Islet precursor cell (in vitro differentiated cells): ENCODE measurements at regions not wholly inside any gene's neighbourhood (a gene's known extent, or its start where the extent isn't known, plus 50 kb on each side); places are given as distances from the start of the nearest gene placed in this dataset.
"Not testable (repeated sequence)": the region's sequence is repeated elsewhere in the genome, so short reads cannot be mapped to it uniquely, and the experiment has no call there.

Source experiments
- DNase-seq: peaks from one replicate; pipeline ENCODE4 v3.0.0-alpha.2; 2018

DNA sequence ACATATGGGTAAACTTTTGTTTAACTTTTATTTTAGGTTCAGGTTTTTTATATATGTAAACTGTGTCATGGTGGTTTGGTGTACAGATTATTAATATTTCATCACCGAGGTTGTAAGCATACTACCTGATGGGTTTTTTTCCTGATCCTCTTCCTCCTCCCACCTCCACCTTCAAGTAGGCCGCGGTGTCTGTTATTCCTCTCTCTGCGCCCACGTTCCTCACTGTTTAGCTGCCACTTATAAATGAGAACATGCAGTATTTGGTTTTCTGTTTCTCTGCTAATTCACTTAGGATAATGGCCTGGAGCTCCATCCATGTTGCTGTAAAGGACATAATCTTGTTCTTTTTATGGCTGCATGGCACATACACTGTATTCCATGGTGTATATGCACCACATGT is 1000.0 kb upstream of the CELF2 start:
- DNase-seq, result no peak

DNA sequence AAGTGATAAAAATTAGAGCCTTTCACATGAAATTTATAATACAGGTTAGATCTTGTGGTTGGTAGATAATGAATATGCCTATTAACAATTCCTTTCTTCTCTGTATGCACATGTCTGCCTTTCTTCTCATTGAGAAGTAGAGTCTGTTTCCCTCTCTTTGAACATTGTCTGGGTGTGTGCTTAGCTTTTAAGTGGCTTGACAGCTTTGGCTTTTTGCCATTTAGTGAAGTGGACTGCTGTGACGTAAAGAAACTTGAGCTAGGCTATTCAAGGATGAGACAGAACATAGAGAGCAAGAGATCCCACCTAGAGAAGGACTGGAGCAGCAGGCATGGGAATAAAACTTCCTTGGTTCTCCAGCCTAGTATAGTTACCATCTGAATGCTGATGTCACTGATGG is 996.7 kb upstream of the CELF2 start:
- DNase-seq, result no peak

DNA sequence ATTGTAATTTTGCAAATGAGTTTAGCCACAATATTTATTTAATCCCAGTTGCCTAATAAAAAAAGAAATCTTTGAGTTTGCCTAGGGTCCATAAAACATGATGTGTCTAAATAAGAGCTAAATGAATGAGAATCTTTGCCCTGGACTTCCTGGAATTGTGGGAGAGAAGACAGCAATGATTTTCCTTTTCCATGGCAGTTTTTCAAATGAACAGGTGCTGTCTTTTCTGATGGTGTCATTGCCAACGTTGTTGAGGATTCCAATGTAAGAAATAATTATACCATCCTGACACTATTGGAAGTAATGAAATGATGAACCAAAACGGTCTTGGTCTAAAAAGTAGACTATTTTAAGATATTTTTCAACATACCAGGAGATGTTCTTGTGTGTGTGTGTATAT is 984.7 kb upstream of the CELF2 start:
- no peak for DNase-seq

DNA sequence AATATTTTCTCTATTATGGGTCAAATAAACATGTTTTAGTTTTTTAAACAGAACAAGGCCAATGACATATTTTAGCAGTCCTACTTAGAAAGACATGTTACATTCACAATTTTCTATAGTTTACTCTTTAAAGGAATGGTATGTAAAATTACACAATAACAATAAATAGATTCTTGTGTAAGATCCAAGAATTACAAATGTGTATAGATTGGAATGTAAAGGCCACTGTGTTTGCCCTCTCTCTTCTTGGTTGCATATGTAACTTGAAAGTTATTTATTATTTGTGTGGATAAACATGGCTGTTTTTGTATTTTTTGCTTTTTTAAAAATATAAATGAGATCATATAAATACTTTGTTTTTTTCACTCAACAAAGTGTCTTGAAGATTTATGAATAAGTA is 979.3 kb upstream of the CELF2 start:
- no peak for DNase-seq

DNA sequence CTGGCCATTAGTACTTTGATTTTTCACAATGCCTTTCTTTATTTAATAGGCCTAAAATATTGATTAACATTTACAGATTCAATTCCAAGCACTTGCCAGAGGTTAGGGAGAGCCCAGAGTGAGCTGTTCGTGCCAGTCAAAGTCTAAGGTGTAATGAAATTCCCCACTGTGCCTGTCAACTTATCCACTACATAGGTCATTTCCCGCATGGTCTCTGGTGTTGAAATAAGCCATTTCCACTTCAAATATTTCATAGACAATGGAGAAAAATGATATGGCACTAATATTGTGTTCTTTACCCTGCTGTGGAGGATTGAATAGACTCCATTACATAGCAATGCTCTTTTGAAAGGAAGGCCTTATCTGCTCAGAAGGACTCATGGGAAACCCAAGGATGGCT is 978.1 kb upstream of the CELF2 start:
- DNase-seq, result no peak

DNA sequence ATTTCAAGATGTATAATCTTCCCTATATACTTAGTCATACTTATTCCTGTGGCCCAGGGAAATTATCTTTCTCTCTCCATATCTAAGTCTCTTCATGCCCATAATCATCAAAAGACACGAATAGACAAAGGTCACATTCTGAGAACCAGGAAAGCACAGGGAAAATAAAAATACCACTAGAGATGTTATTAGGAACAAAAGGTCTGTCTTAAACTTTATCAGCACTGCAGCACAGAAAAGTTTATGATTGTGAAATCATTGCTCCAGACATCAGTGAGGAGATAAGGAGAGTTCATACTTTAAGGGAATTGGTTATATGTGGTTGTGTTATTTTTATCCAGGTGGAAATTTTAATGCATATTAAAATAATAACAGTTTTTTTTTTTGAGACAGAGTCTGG is 974.6 kb upstream of the CELF2 start:
- DNase-seq, result no peak

DNA sequence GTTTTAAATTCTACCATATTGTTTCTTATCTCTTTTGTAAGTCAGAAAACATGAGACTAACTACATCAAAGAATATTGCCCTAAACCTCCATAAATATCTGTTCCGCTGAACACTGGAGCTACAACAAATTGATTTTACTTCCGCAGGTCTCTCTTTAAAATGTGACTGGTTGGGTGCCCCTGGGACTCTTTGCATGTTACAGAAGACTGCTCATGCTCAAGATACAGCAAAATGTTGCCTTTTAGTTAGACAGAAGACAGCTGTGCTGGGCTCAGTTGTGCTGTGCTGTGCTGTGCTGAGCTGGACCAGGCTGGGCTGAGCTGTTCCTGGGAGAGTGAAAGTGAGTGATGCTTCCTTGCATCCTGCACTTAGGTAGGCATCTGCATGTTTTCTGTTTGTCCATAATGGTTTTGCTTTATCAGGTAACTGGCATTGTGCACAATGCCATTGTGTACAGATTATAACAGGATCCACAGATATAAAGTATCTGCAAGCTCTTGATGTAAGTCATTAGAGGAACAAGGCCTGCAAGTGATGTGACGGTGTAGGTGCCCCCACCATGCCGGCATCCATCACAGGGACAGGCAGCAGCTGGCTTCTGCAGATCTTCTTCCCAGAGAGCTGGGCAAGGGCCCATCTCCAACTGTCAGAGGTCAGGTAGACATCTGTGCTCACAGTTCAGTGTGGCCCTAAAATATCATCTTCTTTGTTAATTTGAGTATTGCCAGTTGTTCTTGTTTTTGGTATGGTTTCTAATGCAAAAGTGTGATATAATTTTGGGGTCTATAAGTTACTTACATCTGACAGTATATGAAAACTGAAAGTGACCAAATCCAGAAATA is 972.5 kb upstream of the CELF2 start:
- no peak for DNase-seq

DNA sequence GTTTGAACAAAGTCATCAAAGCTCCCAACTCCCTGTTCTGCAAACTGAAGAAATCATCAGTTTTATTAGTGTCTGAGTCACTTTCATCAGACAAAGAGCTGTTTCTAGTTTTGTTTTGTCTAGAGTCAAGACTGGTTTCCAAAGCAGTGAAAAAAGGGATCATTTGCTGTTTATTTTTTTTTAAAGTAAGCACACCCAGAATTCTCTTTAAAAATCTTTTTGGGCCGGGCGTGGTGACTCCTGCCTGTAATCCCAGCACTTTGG is 972.0 kb upstream of the CELF2 start:
- no peak for DNase-seq

DNA sequence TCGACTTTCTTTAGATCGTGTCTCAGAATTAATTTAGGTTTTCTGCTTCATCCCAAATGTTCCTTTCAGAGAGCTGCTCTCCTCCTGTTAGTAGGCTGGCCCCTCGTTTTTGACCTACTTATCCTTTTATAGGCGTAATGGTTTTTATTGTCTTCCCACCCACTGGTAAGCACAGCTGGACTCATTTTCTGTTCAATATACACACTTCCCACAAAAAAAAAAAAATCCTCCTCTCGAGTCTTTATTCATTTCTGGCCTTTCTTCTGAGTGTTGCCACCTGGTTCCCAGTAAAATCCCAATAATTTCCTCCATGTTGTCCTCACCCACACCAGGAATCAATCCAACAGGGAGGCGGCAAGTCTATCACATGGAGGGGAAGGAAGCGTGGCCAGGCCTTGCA is 970.2 kb upstream of the CELF2 start:
- DNase-seq, result no peak

DNA sequence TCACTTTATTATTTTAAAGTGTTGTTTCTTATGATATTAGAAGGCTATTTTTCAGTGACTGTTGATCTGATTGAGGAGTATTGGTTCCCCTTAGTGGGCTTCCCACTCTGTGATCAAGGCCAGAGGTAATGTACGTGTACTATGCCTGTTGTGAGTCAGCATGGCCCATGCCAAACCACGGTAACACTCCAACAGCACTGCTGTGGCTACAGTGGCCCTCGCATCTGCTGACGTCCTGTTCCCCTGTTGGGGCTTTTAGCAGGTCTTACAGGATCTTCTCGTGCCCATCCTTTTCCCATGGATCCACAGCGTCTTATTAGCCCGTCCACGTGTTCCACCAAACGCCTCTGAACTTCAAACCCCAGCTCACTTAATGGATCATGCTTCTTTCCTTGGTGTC is 964.6 kb upstream of the CELF2 start:
- no peak for DNase-seq

DNA sequence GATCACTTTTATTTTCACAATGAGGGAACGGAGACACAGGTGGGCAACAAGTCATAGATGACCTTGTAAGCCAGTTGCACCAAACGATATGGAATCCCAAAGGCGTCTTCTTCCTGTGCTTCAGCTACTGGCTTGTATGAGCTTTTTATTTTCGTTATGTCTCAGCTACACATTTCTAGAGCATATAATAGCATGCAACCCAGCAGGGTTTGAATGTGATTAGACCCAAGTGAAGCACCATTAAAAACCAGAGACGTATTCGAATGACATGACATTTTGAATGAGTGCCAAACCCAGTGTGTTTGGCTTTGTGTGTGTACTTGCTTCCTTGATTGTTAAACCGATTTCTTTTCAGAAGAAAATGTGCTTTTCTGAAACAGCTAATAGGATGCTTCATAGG is 963.2 kb upstream of the CELF2 start:
- DNase-seq, result no peak

DNA sequence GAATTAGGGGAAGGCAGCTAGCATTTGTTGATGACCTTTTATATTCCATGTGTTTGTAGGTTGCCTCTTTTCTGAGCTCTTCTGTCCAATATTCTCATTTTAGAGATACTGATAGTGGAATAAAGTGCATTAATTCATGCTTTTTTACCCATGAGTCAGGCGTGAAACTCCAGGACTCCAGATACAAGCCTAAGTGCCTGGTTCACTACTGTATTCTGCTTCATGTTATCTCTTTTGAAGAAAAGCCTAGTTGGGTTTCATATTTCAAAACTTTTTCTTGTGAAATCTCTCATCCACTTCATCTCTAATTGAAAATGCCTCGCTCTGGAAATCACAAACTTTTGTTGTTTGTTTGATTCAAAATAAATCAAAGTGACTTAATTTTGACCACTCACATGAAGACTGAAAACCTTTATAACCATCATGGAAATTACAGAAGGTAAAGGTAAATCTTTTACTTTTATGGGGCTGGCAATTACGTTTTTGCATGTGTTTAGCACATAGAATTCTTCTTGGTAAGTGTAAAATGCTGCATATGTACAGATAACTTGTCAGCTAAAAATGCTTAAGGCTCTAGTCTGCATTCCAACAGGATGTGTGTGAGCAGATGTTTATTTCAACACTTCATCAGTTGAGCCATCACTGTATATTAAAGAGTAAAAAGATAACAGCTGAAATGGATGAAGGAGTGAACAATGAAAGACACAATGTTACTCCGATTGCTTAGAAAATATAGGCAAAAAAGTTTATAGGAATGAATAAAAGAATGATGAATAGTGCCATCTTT is 961.8 kb upstream of the CELF2 start:
- DNase-seq, result no peak

DNA sequence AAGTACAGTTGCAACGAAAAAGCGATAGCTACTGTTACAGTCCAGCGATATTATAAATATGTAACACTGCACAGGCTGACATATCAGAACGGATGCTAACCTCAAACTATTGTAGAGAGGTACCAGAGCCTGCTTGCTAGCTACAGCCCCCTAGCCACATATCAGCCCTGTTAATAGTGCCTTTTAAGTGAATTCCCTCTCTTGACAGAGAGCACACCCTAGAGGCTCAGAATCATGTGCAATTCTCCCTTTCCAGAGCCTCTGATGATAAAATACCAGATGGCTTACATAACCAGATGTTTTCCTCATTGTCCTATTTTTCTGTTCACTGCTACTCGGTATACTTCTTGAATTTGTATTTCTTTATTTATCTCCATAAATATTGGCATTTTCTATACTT is 960.7 kb upstream of the CELF2 start:
- no peak for DNase-seq

DNA sequence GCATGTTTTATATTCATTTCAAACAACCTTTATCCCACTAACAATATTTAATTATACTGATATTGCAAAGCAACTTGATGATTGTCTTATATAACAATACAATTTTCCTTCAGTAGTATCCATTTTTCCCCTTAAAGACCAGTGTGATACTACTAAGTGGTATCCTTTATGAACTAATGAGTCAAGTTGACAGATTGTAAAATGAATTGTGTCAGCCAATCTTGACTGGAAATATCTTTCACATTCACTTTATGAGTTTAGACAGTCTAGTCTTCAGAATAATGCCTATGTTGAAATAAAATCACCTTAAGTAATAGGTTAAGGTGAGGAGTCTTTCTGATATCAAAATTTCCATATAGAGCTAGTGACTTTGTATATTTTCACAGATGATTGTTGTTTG is 950.0 kb upstream of the CELF2 start:
- no peak for DNase-seq

DNA sequence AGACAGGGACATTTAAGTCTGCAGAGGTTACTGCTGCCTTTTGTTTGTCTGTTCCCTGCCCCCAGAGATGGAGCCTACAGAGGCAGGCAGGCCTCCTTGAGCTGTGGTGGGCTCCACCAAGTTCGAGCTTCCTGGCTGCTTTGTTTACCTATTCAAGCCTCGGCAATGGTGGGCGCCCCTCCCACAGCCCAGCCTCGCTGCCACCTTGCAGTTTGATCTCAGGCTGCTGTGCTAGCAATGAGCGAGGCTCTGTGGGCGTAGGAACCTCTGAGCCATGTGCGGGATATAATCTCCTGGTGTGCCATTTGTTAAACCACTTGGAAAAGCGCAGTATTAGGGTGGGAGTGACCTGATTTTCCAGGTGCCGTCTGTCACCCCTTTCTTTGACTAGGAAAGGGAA is 942.8 kb upstream of the CELF2 start:
- not testable (repeated sequence) for DNase-seq

DNA sequence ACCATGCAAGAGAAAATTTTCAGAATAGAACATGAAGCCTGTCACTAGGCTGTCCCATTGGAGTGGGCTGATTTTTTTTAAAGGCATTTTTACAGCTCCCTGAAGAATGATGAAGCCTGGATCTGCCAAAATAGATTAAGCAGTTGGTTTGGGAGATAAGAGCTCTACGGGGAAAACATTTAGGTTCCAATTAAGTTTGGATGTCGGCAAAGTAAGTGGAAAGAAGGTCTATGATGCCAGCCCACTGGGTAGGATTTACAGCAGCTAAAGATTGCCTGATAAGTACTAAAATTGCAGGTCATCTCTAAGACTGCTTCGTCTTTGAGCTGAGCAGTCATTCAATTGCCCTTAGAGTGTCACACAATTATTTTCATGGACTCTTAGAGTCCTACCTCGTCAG is 939.2 kb upstream of the CELF2 start:
- DNase-seq, result no peak

DNA sequence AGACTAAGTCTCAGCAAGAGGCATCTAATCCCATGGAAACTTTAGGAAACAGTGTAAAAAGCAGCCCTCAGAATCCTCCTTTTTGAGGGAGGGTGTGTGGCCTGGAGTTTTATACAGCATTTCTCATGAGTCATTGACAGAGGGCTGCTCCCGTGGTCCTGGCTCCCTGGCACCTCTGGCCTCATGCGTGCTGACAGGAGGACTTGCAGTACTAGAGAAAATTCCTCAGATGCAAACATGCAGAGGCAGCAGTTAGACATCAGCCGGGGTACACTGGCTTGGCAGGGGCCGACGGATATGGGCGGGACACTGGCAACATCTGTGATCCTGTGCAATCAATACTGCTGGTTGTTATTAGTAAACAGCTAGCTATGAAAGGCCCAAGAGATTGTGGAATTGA is 925.1 kb upstream of the CELF2 start:
- DNase-seq, result peak; percentile 72

DNA sequence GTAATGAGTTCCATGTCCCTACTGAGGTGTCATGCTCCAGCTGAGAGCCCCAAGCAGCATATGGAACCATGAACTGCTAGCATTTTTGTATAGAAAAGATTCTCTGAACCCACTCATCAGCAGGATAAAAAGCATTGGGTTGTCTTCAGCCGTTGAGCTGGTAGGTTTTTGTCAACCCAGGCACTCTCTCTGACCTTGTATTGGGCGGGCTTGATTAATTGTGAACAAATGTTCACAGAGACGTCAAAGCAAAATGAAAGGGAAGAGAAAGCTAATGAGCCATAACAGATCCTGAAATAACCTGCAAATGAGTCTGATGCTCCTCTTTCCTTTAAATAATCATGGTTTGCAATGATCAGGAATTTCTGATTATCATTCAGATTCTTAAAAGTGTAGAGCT is 924.7 kb upstream of the CELF2 start:
- DNase-seq, result no peak

DNA sequence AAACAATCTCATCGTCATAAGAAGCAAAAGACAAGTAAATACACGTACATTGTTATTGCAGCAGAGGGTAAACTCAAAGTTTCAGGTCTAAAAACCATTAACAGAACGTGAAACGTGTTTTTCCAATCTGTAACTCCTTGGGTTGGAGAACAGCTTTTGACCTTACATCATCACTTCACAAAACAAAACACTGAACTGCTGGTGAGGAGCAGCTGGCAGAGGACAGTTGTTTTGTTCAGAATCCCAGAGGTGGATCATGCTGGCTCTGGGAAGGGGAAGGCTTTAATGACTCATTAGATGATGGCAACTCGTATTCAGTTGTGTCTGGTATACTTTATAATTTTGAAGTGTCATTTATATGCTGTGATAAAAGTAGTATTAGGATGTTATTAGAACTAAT is 923.0 kb upstream of the CELF2 start:
- no peak for DNase-seq

DNA sequence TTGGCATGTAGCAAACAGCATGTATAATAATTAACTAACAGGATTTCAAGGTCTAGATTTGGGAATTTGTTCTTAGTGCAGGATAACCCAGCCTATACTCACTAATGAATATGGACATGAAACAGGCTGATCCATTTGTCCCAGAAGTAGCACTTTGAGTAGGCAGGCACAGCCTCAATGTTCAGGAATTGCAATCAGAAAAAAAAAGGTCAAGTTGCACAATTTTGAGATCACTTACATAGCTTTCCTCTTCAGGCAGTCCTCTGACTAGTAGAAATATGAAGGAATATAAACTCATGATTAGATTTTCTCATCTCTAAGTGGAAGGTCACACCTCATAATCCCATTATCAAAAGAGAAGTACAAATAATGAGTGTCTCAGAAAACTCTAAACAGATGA is 921.4 kb upstream of the CELF2 start:
- no peak for DNase-seq

DNA sequence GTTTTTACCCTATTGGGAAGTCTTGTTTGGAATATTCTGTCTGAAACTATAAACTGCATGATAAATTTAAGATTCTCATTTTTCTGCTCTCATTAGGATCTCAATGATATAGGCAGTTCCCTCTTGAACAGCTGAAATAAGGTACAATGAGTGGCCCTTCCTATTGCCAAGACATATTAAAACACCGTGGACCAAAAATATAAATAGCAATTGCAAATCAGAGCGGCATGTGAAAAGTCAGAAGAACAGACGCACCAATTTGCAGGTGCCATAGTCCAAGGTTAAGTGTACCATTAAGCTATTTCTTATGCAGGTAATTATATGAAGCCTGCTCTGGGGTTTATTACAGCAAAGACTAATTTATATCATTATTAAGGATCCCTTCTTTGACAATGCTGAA is 920.8 kb upstream of the CELF2 start:
- DNase-seq, result no peak

DNA sequence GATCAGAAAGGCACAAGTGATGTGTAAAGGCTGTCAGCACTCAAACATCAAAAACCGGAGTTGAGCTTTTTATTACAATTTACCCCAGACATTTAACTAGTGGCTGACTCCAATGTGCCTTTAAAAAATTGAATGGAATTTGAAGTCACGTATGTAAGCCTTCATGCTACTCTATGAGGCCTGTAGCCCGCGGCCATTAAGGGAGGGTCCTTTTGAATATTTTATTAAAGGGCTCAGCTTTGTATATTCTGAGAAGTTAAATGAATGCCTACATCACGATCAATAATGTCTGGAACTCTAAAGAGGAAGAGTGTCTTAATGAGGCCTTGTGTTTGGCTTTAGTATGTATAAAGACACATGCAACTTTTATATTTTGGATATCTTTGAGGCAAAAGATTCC is 916.6 kb upstream of the CELF2 start:
- no peak for DNase-seq

DNA sequence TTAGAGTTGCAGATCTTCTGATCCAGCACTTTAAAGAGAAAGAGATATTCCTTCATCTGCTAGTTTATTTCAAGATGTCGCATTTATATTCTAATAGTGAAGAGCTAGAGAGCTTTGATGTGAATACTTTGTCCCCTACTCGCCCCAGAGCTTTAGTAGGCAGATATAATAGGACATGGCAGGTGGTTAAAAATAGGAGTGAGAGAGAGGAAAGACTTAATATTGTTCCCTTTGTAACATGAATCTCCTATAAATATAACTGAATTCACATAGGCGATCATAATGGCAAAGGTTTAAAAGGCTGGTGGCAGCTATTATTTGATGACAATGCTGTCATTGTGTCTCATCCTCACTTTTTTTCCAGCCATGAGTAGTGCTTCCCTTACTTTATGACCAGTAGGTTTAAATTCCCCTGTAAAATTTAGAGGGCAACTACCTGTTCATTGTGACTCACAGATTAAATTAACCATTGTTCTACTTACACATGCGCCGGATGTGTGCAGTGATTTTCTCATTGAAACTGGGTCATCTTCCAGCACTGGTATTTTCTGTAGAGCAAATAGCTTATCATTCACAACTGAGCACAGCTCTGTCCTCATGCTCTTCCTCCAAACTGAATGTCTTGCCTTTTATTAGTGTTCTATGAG is 906.7 kb upstream of the CELF2 start:
- DNase-seq, result no peak

DNA sequence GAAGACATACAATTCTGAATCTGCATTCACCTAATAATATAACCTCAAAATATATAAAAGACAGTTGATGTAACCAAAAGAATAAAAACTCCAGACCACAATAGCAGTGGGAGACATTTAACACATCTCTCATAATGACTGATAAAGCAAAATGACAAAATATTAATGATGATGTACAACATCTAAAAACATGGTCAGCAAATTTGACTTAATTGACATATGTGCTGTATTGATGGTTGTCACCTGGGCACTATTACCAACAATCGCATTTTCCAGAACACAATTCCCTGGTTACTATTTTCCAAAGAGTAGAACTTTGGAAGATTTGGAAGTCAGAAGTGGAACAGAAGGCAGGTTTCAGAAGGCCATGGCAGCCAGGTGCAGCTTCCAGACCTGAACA is 899.5 kb upstream of the CELF2 start:
- DNase-seq, result no peak
